ENCODE measurements at regions not wholly inside any gene's neighbourhood (a gene's known extent, or its start where the extent isn't known, plus 50 kb on each side); places are given as distances from the start of the nearest gene placed in this dataset.

GRCh38 chr18:27769152-27769551 lies 407.8 kb downstream of the CDH2 start:
- H3K27ac ChIP-seq: no peak overlapping the region
- no peak for DNase-seq (ENCODE audit: low read depth, low spot score)

GRCh38 chr18:27763936-27764335 lies 413.0 kb downstream of the CDH2 start:
- no peak overlapping the region for H3K27ac ChIP-seq
- DNase-seq (ENCODE audit: low read depth, low spot score): no peak

DNA sequence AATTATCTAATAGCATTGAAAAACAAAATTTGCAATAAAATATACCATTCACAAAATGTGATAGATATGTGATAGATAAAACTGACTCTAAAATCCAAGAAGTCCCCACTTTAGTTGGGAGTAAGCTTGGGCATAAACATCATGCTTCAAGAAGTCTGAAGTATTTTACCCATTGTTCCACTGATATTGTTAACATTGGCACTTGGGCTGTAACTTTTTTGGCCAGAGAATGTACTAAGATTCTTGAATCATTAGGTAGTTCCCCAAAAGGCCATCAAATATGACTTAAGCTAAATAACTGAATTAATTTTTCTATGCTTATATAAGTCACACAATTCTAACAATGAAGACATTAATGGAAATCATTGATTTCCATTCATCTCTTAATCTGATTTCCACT lies 413.6 kb downstream of the CDH2 start:
- H3K27ac ChIP-seq: no peak overlapping the region
- DNase-seq (ENCODE audit: low read depth, low spot score): no peak

DNA sequence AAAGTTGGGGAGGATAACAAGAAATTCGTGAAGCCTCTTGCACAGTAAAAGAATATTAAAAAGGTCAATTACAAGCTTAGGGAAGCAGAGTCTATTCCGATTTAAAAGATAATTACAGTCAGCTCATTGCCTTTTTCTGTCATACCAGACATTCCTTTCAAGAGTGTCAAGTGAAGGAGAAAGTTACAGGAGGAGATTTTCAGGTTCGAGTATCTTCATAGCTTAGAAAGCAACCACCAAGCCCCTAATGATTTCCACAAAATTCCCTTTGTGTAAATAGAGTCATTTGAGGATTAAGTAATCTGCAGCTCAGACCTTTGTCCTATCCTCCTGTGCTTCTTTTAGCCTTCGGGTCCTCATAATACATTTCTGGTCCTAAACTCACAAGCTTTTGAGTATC lies 414.9 kb downstream of the CDH2 start:
- no peak for DNase-seq (ENCODE audit: low read depth, low spot score)
- no peak overlapping the region for H3K27ac ChIP-seq

DNA sequence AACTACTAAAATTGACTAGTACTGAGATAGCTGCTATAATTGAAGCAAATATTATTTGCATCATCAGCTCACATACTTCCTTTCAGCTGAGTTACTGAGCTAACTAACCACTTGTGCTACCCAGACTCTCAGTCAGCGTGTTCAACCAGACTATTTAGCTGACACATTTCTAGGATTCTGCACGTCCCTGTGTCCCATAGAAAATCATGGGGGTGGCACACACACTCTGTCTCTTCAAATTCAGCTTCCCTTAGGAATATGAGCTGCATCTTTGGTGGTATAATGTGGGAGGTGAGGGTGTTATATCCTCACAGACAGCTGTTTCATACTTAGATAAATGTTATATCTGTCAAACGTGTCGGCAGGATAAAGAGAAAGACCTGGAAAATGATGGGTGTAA lies 424.0 kb downstream of the CDH2 start:
- H3K27ac ChIP-seq: no peak overlapping the region
- no peak for DNase-seq (ENCODE audit: low read depth, low spot score)

- H3K27ac ChIP-seq: no peak overlapping the region
- DNase-seq (ENCODE audit: low read depth, low spot score): no peak
Measured at GRCh38 chr18:27750923-27751322, 426.0 kb downstream of the CDH2 start.

GRCh38 chr18:27750014-27750413 lies 426.9 kb downstream of the CDH2 start:
- DNase-seq (ENCODE audit: low read depth, low spot score): peak; percentile 18
- H3K27ac ChIP-seq: no peak overlapping the region

DNA sequence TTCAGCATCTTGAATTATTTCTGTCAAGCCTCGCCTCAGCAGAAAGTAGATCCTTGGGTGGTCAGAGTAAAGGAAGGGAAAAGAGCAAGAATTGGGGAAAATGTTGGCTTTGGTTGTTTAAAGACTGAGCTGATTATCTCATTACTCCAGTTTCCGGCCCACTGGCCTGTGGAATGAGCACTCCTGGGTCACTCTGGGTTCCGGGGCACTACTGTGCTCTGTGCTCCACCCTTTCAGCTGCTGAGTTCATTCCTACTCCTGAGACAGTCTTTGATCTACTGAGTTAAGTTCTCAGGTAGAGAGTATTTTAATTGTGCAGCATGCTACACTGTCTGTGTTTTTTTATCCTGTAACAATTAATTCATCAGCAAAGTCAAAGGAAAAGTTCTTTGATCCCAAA lies 427.7 kb downstream of the CDH2 start:
- DNase-seq (ENCODE audit: low read depth, low spot score): no peak
- H3K27ac ChIP-seq: no peak overlapping the region

- no peak overlapping the region for H3K27ac ChIP-seq
- no peak for DNase-seq (ENCODE audit: low read depth, low spot score)
Measured at GRCh38 chr18:27746241-27746640, 430.7 kb downstream of the CDH2 start.

DNA sequence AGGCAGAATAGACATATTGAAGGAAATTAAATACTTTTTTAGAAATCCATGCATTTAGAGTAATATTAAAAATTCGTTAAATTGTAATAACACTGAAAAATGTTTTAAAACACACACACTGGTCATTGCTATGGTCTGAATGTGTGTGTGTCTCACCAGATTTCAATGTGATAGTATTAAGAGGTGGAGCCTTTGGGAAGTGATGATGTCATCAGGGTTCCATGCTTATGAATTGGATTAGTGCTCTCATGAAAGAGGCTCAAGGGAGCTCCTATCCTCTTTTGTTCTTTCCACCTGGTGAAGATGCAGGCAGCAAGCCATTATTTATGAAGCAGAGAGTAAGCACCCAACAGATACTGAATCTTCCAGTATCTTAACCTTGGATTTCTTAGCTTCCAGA lies 441.8 kb downstream of the CDH2 start:
- no peak for DNase-seq (ENCODE audit: low read depth, low spot score)
- H3K27ac ChIP-seq: no peak overlapping the region

DNA sequence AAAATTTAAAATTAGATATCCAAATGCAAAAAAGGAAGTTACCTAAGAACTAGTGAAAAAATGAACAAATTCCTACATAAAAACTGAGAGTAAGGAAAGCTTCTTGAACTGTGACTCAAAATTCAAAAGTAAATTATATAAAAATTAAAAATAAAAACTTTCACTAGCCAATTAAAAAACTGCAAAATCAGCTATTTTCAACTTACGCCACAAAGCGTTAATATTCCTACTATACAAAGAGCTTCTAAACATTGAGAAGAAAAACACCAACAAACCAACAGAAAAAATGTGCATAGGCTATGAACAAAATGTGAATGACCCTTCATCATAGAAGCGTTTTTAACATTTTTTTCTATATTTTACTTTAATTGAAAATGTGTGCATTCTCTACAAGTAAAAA lies 445.7 kb downstream of the CDH2 start:
- DNase-seq (ENCODE audit: low read depth, low spot score): no peak
- no peak overlapping the region for H3K27ac ChIP-seq

DNA sequence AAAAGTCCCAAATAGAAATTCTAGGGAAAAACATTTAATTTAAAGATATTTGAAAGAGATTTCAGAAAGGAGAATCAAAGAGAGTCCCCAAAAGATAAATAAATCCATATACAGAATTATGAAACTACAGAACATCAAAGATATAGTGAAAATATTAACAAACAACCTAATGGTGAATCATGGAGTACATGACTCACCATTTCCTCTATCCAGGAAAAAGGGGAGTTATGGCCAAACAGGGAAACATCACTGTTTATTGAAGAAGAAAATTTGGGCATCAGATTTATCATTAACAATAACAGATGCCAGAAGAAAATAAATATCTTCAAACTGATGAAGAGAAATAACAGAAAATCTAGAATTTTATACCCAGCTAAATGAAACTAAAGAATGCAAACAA lies 448.3 kb downstream of the CDH2 start:
- H3K27ac ChIP-seq: no peak overlapping the region
- DNase-seq (ENCODE audit: low read depth, low spot score): no peak

DNA sequence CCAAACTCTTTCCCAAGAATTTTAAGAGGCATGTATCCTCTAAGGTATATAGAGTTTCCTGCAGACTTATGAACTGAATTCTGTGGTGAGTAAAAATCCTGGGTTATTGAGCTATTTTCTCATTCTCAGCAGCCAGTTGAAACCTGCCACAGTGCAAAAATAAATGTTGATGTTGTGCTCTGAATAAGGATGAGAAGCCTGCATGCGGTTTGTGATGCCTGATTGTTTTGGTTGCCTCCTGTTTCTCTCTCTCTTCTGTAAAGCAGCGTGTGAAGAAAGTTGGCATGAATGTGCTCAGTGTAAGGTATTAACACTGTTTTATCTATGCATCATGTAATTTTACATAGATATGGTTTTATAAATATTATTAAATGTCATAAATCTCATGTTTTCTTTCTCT lies 452.6 kb downstream of the CDH2 start:
- DNase-seq (ENCODE audit: low read depth, low spot score): no peak
- H3K27ac ChIP-seq: no peak overlapping the region

GRCh38 chr18:27723168-27723567 lies 453.8 kb downstream of the CDH2 start:
- DNase-seq (ENCODE audit: low read depth, low spot score): no peak
- H3K27ac ChIP-seq: no peak overlapping the region

DNA sequence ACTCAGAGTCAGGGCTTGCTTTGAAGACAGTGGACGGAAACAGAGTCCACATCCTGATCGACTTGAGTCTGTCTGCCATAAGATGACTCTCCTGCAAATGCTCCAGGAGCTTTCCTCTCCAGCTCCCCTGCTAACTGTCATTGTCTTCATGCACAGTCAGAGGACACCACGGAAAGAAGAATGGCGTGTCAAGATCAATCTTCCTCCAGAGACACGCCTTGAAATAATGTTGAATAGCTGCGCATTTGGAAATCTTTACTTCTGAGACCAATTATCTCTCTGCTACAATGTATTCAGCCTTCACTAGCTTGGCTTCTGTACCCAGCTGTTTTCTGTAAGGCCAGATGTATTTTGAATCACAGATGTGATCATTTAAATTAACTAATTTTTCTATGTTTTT lies 457.2 kb downstream of the CDH2 start:
- no peak overlapping the region for H3K27ac ChIP-seq
- no peak for DNase-seq (ENCODE audit: low read depth, low spot score)

DNA sequence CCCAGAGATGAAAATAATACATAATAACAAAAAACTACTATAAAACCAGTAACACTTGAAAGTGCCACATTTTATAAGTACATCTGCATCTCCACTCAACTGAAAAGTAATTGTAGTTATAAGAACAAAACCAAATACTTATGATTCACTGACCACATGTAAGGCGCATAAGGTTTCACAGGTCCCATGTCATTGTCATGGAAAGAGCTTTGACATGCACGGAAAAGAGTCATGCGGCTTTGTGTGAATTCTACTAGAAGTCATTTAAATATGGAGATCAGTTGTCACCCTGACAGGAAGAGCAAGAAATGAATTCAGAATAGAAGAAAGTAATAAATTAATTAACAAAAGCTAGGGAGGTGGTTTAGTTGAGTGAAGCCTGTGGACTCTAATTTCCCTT lies 459.1 kb downstream of the CDH2 start:
- DNase-seq (ENCODE audit: low read depth, low spot score): no peak
- no peak overlapping the region for H3K27ac ChIP-seq

GRCh38 chr18:27717250-27717649 lies 459.7 kb downstream of the CDH2 start:
- DNase-seq (ENCODE audit: low read depth, low spot score): no peak
- H3K27ac ChIP-seq: no peak overlapping the region

- no peak for DNase-seq (ENCODE audit: low read depth, low spot score)
- H3K27ac ChIP-seq: no peak overlapping the region
Measured at GRCh38 chr18:27715751-27716150, 461.2 kb downstream of the CDH2 start.

DNA sequence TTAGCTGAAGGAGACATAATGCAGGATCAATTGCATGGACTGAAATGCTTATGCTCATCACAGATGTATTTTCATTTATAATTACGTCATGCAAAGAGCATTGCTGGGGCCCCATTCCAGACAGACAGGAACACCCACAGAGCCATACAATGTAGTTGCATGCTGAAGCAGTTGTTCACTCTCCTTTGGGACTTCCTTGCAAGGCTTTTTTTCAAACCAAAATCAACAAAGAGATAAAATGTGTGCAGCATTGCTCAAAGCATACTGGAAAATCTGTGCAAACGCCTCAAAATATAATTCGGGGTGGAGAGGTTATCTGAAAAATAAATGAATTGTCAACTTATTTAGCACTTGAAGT lies 463.2 kb downstream of the CDH2 start:
- H3K27ac ChIP-seq: no peak overlapping the region
- no peak for DNase-seq (ENCODE audit: low read depth, low spot score)

GRCh38 chr18:27713037-27713737 lies 463.7 kb downstream of the CDH2 start:
- no peak for DNase-seq (ENCODE audit: low read depth, low spot score)
- no peak overlapping the region for H3K27ac ChIP-seq

- no peak for DNase-seq (ENCODE audit: low read depth, low spot score)
- no peak overlapping the region for H3K27ac ChIP-seq
Measured at GRCh38 chr18:27712066-27712465, 464.9 kb downstream of the CDH2 start.

- no peak for DNase-seq (ENCODE audit: low read depth, low spot score)
Measured at GRCh38 chr18:27711382-27711781, 465.5 kb downstream of the CDH2 start.

GRCh38 chr18:27709344-27709743 lies 467.6 kb downstream of the CDH2 start:
- H3K27ac ChIP-seq: no peak overlapping the region
- DNase-seq (ENCODE audit: low read depth, low spot score): no peak

More at GRCh38 chr18:27711382-27711781, 465.5 kb downstream of the CDH2 start:
- no peak overlapping the region for H3K27ac ChIP-seq
